LHCN-M2 (cell line): ENCODE measurements at regions not wholly inside any gene's neighbourhood (a gene's known extent, or its start where the extent isn't known, plus 50 kb on each side); places are given as distances from the start of the nearest gene placed in this dataset.

Experiments
- DNase-seq: peaks from one replicate; pipeline ENCODE4 v3.0.0-alpha.2; 2012; ENCODE audit warnings: low read depth

- no peak for DNase-seq
These were observed 588.8 kb downstream of the PLA2G4A start for GRCh38 chr1:187417520-187417919.

- no peak for DNase-seq
These were observed 604.8 kb downstream of the PLA2G4A start for GRCh38 chr1:187433598-187433997.

- no peak for DNase-seq
These were observed 613.9 kb downstream of the PLA2G4A start for GRCh38 chr1:187442603-187443002.

GRCh38 chr1:187443939-187444338 is 615.2 kb downstream of the PLA2G4A start:
- no peak for DNase-seq

- DNase-seq, result no peak
These were observed 616.3 kb downstream of the PLA2G4A start for GRCh38 chr1:187445066-187445465.

- no peak for DNase-seq
These were observed 622.5 kb downstream of the PLA2G4A start for GRCh38 chr1:187451238-187451637.

- DNase-seq, result no peak
These were observed 625.3 kb downstream of the PLA2G4A start for GRCh38 chr1:187454010-187454409.

GRCh38 chr1:187456446-187456845 is 627.7 kb downstream of the PLA2G4A start:
- no peak for DNase-seq

- DNase-seq, result no peak
These were observed 631.3 kb downstream of the PLA2G4A start for GRCh38 chr1:187460093-187460492.

GRCh38 chr1:187464320-187464719 is 635.6 kb downstream of the PLA2G4A start:
- no peak for DNase-seq

GRCh38 chr1:187465441-187465840 is 636.7 kb downstream of the PLA2G4A start:
- no peak for DNase-seq

- DNase-seq, result no peak
These were observed 641.1 kb downstream of the PLA2G4A start for GRCh38 chr1:187469836-187470235.

GRCh38 chr1:187471555-187471954 is 642.8 kb downstream of the PLA2G4A start:
- DNase-seq, result peak; percentile 38

GRCh38 chr1:187474336-187474735 is 645.6 kb downstream of the PLA2G4A start:
- DNase-seq, result no peak

GRCh38 chr1:187476671-187477070 is 647.9 kb downstream of the PLA2G4A start:
- peak; percentile 21 for DNase-seq

- DNase-seq, result peak; percentile 29
These were observed 648.4 kb downstream of the PLA2G4A start for GRCh38 chr1:187477103-187477502.

GRCh38 chr1:187477535-187477934 is 648.8 kb downstream of the PLA2G4A start:
- DNase-seq, result no peak

GRCh38 chr1:187481581-187482148 is 652.9 kb downstream of the PLA2G4A start:
- DNase-seq, result no peak

GRCh38 chr1:187490266-187490665 is 661.5 kb downstream of the PLA2G4A start:
- no peak for DNase-seq

GRCh38 chr1:187491082-187491720 is 662.5 kb downstream of the PLA2G4A start:
- no peak for DNase-seq

GRCh38 chr1:187498028-187498427 is 669.3 kb downstream of the PLA2G4A start:
- no peak for DNase-seq

- DNase-seq, result no peak
These were observed 676.0 kb downstream of the PLA2G4A start for GRCh38 chr1:187504779-187505178.

GRCh38 chr1:187509091-187509490 is 680.3 kb downstream of the PLA2G4A start:
- peak; percentile 31 for DNase-seq

- peak; percentile 8 for DNase-seq
These were observed 684.4 kb downstream of the PLA2G4A start for GRCh38 chr1:187513190-187513589.
